ENCODE measurements at regions not wholly inside any gene's neighbourhood (a gene's known extent, or its start where the extent isn't known, plus 50 kb on each side); places are given as distances from the start of the nearest gene placed in this dataset.

DNA sequence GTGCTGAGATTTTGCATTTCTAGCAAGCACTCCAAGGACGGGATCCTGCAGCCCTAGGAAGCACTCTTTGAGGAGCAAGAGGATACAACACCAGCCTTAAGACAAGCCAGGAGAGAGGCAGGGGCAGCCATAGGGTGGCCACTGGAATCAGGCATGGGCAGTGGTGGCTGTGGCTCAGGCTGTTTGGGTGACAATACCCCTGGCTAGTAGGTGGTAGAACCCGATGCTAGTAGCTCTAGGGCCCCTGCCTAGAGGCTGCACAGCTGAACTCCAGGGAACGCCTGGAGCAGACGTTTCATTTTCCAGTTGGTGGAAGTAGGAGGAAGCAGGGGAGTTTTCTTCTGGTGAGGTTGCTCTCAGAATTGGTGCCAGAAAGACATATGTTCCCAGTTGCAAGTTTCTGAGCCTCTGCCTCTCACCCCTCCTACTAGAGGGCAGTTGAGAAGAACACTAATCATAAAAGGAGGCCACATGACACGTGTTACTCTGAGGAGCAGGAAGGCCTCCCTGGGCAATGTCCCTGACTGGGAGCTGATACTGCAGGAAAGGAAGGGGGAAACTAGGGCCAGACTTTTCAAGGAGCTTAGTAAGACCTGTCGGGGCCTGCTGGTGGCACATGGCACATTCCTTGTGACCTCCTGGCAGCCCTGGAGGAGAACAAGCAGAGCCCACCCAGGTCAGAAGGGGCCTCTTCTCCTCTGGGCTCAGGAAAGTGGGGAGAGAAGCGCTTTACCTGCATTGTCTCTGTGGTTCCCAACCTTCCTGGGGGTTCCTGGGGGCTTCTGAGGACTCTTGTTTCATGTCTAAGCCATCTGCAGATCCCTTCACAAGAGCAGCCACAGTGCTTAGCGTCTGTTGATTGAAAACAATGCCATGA, 56.6 kb upstream of the DRD2 start:
- H4K20me1 ChIP-seq (replicated peaks; ENCODE audit: control insufficient read depth, extremely low read depth, insufficient read depth, low read length), result no peaks in the 10 kb centered on the region
- intact Hi-C loops (cut with micrococcal nuclease), result loop anchor here (1.0 to 10.0 kb wide), 5 partner anchors 160 to 1313 kb away; partner anchors contain the start of genes CLDN25 and ZW10
- no peak overlapping the region for H2AFZ ChIP-seq (ENCODE audit: low read depth, low read length)
- dilution Hi-C loops (cut with MboI; ENCODE audit: extremely low pct_ligation_motif_present, low sequenced_read_pairs), result no loop called here
- H3K27me3 ChIP-seq (ENCODE audit: control insufficient read depth in 2 of 2, insufficient read depth in 2 of 2, low read length in 2 of 2), result peaks cover 0 to 1% of the 10 kb centered on the region in 2 experiments
- no peak overlapping the region for H3K4me2 ChIP-seq (ENCODE audit: insufficient read depth, low read length)
- no peaks in the 10 kb centered on the region for H3K79me2 ChIP-seq (ENCODE audit: control insufficient read depth, insufficient read depth, low read length)
- no TSS peak for BruUV-seq (replicated peaks)
- ChIA-PET CTCF (interaction anchor here (0.6 to 5.6 kb wide), 14 partner anchors 9 to 943 kb away, joined by 3 to 67 read pairs (median 4); partner anchors contain the start of gene TTC12), POLR2A (no interaction called here)
- no peak overlapping the region for H3K4me3 ChIP-seq (replicated peaks in 1 of 3; ENCODE audit: insufficient read depth in 1 of 3, low read depth in 1 of 3, low read length in 3 of 3)
- TF ChIP-seq JUN (IDR thresholded peaks at IDR 0.05; ENCODE audit: borderline replicate concordance, insufficient read depth, insufficient read length, low read depth) (no peak), GATA2 (IDR thresholded peaks at IDR 0.05; ENCODE audit: insufficient read depth, insufficient read length, low read depth, low read length) (no peak), MYC (IDR thresholded peaks at IDR 0.05; ENCODE audit: low read depth, low read length) (no peak), FOS (IDR thresholded peaks at IDR 0.05; ENCODE audit: borderline replicate concordance, insufficient read depth, low read length) (no peak), MAX (IDR thresholded peaks at IDR 0.05; ENCODE audit: insufficient read depth, insufficient read length) (no peak), POLR2AphosphoS5 (IDR thresholded peaks at IDR 0.05; ENCODE audit: insufficient read depth, low read depth, low read length) (no peak), EZH2 (IDR thresholded peaks at IDR 0.05; ENCODE audit: borderline replicate concordance, low read depth, low read length, severe bottlenecking) (no peak), POLR2A (IDR thresholded peaks at IDR 0.05; ENCODE audit: low read depth, low read length) (no peak)
- TF ChIP-seq, protein P1, sequence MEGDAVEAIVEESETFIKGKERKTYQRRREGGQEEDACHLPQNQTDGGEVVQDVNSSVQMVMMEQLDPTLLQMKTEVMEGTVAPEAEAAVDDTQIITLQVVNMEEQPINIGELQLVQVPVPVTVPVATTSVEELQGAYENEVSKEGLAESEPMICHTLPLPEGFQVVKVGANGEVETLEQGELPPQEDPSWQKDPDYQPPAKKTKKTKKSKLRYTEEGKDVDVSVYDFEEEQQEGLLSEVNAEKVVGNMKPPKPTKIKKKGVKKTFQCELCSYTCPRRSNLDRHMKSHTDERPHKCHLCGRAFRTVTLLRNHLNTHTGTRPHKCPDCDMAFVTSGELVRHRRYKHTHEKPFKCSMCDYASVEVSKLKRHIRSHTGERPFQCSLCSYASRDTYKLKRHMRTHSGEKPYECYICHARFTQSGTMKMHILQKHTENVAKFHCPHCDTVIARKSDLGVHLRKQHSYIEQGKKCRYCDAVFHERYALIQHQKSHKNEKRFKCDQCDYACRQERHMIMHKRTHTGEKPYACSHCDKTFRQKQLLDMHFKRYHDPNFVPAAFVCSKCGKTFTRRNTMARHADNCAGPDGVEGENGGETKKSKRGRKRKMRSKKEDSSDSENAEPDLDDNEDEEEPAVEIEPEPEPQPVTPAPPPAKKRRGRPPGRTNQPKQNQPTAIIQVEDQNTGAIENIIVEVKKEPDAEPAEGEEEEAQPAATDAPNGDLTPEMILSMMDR (IDR thresholded peaks at IDR 0.05; ENCODE audit: extremely low read depth in 1 of 2, insufficient read depth in 1 of 2, low read depth in 1 of 2, low read length in 2 of 2), result no peak
- DNase-seq (ENCODE audit: low read depth, low spot score), result no peak
- no peaks in the 10 kb centered on the region for H3K36me3 ChIP-seq (ENCODE audit: control insufficient read depth in 2 of 2, extremely low read depth in 1 of 2, insufficient read depth in 2 of 2, low read length in 2 of 2)
- H3K9me3 ChIP-seq (replicated peaks; ENCODE audit: control insufficient read depth, insufficient read depth, low read length), result no peaks in the 10 kb centered on the region
- H3K27ac ChIP-seq (ENCODE audit: insufficient read depth, low read depth, low read length), result no peak overlapping the region
- H3K9me1 ChIP-seq (replicated peaks; ENCODE audit: control insufficient read depth, extremely low read depth, insufficient read depth, low read length), result no peaks in the 10 kb centered on the region
- no peak for FAIRE-seq
- no peaks in the 10 kb centered on the region for H3K4me1 ChIP-seq (ENCODE audit: control insufficient read depth, extremely low read depth, insufficient read depth, low read length)
- H3K9ac ChIP-seq (replicated peaks; ENCODE audit: extremely low read depth, insufficient read depth, low read length), result no peak overlapping the region

Data from endothelial cell of umbilical vein (primary cell).